Panc1 (cell line): ENCODE measurements at regions not wholly inside any gene's neighbourhood (a gene's known extent, or its start where the extent isn't known, plus 50 kb on each side); places are given as distances from the start of the nearest gene placed in this dataset.

Experiments used
- ATAC-seq: fragments of 200-7000 bp; cut with Tn5 transposase; 2 replicates; pipeline ENCODE4 v1.9.1; 2020; ENCODE audit warnings: mild to moderate bottlenecking, moderate library complexity
- BruUV-seq: library from RNA; stranded (reverse); fragments of 400-500 nt; replicated peaks from 2 replicates; lab custom pipeline; 2021; lab: Mats Ljungman, UMichigan
- CTCF ChIA-PET: fragments of 300-600 bp; sonication (Branson Sonifier 250); formaldehyde crosslinking; loops from one replicate; lab custom pipeline; 2022; ENCODE audit warnings: antibody characterized with exemption; lab: Charles Lee
- POLR2A ChIA-PET: fragments of 300-600 bp; sonication (Branson Sonifier 250); formaldehyde crosslinking; loops from one replicate; lab custom pipeline; 2022; ENCODE audit warnings: antibody characterized with exemption; lab: Charles Lee
- DNase-seq: peaks from one replicate; pipeline ENCODE4 v3.0.0-alpha.2; 2010; ENCODE audit warnings: low read depth, low spot score
- H3K27ac ChIP-seq: 2 replicates; pipeline ENCODE4 v1.5.1; 2011; ENCODE audit warnings: mild to moderate bottlenecking, low read length, inconsistent platforms
- H3K27me3 ChIP-seq: fragments of 200-500 bp; sonication (Bioruptor generic); 2 replicates; pipeline ENCODE4 v1.6.0; 2014; ENCODE audit warnings: low read length, inconsistent platforms; ENCODE audit not compliant: control insufficient read depth, insufficient read depth
- H3K36me3 ChIP-seq: fragments of 200-500 bp; sonication (Bioruptor generic); 2 replicates; pipeline ENCODE4 v1.5.1; 2014; ENCODE audit warnings: inconsistent platforms, mild to moderate bottlenecking, low read length, moderate library complexity; ENCODE audit not compliant: control insufficient read depth, insufficient read depth
- H3K4me1 ChIP-seq: 2 replicates; pipeline ENCODE4 v1.5.1; 2011; ENCODE audit warnings: inconsistent platforms, mild to moderate bottlenecking, low read length, moderate library complexity; ENCODE audit not compliant: control insufficient read depth, insufficient read depth
- H3K4me3 ChIP-seq, 2 experiments: 2 replicates each; pipeline ENCODE4 v1.5.1; 2011 to 2012; ENCODE audit warnings: low read depth in 2 of 2, low read length in 2 of 2, mild to moderate bottlenecking in 2 of 2, inconsistent platforms in 1 of 2, moderate library complexity in 1 of 2
- H3K9me3 ChIP-seq: fragments of 200-500 bp; sonication (Bioruptor generic); 2 replicates; pipeline ENCODE4 v1.5.1; 2014; ENCODE audit warnings: low read depth, mild to moderate bottlenecking, inconsistent platforms, low read length, moderate library complexity; ENCODE audit not compliant: control insufficient read depth, insufficient read depth
- CTCF ChIP-seq: fragments of 450-650 bp; IDR thresholded peaks from 2 replicates; pipeline ENCODE4 v1.5.1; 2017; ENCODE audit warnings: mild to moderate bottlenecking
- POLR2AphosphoS5 ChIP-seq: IDR thresholded peaks from 2 replicates; pipeline ENCODE4 v1.6.1; 2012; ENCODE audit warnings: mild to moderate bottlenecking, low read depth, low read length, moderate library complexity
- SIN3A ChIP-seq: IDR thresholded peaks from 2 replicates; pipeline ENCODE4 v1.6.1; 2012; ENCODE audit warnings: low read depth, mild to moderate bottlenecking, low read length, moderate library complexity, borderline replicate concordance; ENCODE audit not compliant: insufficient read depth
- TCF7L2 ChIP-seq: IDR thresholded peaks from 2 replicates; pipeline ENCODE4 v1.6.1; 2011; ENCODE audit warnings: mild to moderate bottlenecking, low read depth, low read length, inconsistent platforms
- in situ Hi-C: cut with HindIII; loops from 2 replicates; pipeline ENCODE4 v1.10.0; 2016; ENCODE audit warnings: low sequenced_read_pairs, low pct_unique_long_range_greater_than_20kb
- intact Hi-C: fragments of 100-400 bp; cut with micrococcal nuclease; formaldehyde crosslinking; loops from one replicate; pipeline ENCODE4 v1.10.0; 2022; ENCODE audit not compliant: unreplicated experiment
- TF ChIP-seq, protein P1 (sequence below), 2 experiments: IDR thresholded peaks; 2 replicates each; pipeline ENCODE4 v1.6.1; 2011 to 2012; ENCODE audit warnings: low read depth in 2 of 2, control low read depth in 1 of 2, low read length in 1 of 2, mild to moderate bottlenecking in 1 of 2, moderate library complexity in 1 of 2; ENCODE audit not compliant: insufficient read depth in 1 of 2

DNA sequence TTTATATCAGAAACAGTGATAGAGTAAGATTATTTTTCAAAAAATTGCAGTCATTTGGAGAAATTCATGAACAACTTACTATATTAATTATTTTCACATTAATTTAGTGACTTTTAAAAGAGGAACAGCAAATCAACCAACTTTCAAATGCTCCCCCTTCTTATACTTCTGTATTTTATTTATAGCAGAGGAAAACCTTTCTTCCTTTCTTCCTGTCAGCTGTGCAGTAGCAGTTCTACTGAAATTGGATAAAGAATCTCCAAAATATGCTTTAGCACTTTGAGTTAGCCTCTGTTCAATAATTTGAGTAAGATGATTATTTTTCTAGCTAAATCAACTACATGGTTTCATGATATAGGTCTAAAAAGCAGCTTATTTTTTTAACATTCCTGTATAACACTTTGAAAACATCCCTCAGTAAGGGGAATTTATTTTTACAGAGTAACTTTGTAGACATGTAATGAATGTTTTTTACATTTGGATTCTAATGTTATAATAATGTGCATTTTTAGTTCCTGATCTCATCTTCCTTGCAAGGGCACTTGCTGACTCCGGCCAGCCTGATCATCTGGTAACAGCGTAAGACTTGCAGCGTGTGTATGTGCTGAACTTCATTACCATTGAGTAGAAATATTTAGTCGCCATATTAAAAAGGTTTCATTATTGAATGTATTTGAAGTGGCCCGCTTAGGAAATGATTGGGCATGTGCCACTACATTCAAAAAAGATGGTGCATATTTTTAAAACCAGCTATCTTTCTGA is 158.3 kb upstream of the HDAC9 start:
- H3K27me3 ChIP-seq: no peaks in the 10 kb centered on the region
- TF ChIP-seq SIN3A (no peak), CTCF (no peak), POLR2AphosphoS5 (no peak), TCF7L2 (no peak)
- TF ChIP-seq, protein P1, sequence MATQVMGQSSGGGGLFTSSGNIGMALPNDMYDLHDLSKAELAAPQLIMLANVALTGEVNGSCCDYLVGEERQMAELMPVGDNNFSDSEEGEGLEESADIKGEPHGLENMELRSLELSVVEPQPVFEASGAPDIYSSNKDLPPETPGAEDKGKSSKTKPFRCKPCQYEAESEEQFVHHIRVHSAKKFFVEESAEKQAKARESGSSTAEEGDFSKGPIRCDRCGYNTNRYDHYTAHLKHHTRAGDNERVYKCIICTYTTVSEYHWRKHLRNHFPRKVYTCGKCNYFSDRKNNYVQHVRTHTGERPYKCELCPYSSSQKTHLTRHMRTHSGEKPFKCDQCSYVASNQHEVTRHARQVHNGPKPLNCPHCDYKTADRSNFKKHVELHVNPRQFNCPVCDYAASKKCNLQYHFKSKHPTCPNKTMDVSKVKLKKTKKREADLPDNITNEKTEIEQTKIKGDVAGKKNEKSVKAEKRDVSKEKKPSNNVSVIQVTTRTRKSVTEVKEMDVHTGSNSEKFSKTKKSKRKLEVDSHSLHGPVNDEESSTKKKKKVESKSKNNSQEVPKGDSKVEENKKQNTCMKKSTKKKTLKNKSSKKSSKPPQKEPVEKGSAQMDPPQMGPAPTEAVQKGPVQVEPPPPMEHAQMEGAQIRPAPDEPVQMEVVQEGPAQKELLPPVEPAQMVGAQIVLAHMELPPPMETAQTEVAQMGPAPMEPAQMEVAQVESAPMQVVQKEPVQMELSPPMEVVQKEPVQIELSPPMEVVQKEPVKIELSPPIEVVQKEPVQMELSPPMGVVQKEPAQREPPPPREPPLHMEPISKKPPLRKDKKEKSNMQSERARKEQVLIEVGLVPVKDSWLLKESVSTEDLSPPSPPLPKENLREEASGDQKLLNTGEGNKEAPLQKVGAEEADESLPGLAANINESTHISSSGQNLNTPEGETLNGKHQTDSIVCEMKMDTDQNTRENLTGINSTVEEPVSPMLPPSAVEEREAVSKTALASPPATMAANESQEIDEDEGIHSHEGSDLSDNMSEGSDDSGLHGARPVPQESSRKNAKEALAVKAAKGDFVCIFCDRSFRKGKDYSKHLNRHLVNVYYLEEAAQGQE (IDR thresholded peaks at IDR 0.05; ENCODE audit: insufficient read depth in 1 of 2, low read depth in 2 of 2, low read length in 1 of 2): no peak
- ATAC-seq (no peak), DNase-seq (no peak)
- no peak overlapping the region for H3K27ac ChIP-seq
- in situ Hi-C loops (no loop called here), intact Hi-C loops (no loop called here)
- H3K4me1 ChIP-seq: no peaks in the 10 kb centered on the region
- peaks cover 26% of the 10 kb centered on the region for H3K9me3 ChIP-seq
- CTCF ChIA-PET: interaction anchor here (0.6 kb wide), 1 partner anchor 400 kb away, joined by 7 read pairs; no protein-coding TSS in a partner anchor
- POLR2A ChIA-PET: no interaction called here
- H3K4me3 ChIP-seq: no peak overlapping the region
- no peaks in the 10 kb centered on the region for H3K36me3 ChIP-seq
- no TSS peak for BruUV-seq

DNA sequence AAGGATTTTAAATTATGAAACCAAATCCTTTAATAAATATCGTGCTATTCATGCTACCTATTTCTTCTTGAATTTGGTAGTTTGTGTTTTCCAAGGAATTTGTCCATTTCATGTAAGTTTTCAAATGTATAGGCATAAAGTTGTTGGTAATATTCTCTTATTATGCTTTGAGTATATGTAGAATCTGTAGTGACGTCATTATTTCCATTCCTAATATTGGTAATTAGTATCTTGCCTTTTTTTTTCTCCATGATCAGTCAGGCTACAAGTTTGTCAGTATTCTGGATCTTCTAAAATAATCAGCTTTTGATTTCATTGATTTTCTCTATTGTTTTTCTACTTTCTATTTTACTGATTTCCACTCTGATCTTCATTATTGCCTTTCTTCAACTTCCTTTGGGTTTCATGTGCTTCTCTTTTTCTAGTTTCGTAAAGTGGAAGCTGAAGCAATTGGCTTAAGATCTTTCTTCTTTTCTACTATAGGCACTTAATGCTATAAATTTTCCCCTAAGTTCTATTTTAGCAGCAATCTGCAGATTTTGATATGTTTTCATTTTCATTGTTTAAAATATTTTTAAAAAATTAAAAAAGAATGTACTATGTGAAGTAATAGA is 156.5 kb upstream of the HDAC9 start:
- CTCF ChIA-PET: no interaction called here
- Histone ChIP-seq H3K27me3 (no peaks in the 10 kb centered on the region), H3K4me1 (no peaks in the 10 kb centered on the region), H3K27ac (no peak overlapping the region), H3K36me3 (no peaks in the 10 kb centered on the region), H3K9me3 (peaks cover 27% of the 10 kb centered on the region), H3K4me3 (no peak overlapping the region)
- intact Hi-C loops (no loop called here), in situ Hi-C loops (no loop called here)
- POLR2A ChIA-PET: no interaction called here
- BruUV-seq: no TSS peak
- DNase-seq: no peak
- ATAC-seq: no peak
- TF ChIP-seq SIN3A (no peak), CTCF (no peak), TCF7L2 (no peak)
